Panc1 (cell line): ENCODE measurements at regions not wholly inside any gene's neighbourhood (a gene's known extent, or its start where the extent isn't known, plus 50 kb on each side); places are given as distances from the start of the nearest gene placed in this dataset.

ENCODE experiments used
- ATAC-seq: fragments of 200-7000 bp; cut with Tn5 transposase; 2 replicates; pipeline ENCODE4 v1.9.1; 2020; ENCODE audit warnings: mild to moderate bottlenecking, moderate library complexity
- BruUV-seq: library from RNA; stranded (reverse); fragments of 400-500 nt; replicated peaks from 2 replicates; lab custom pipeline; 2021; lab: Mats Ljungman, UMichigan
- CTCF ChIA-PET: fragments of 300-600 bp; sonication (Branson Sonifier 250); formaldehyde crosslinking; loops from one replicate; lab custom pipeline; 2022; ENCODE audit warnings: antibody characterized with exemption; lab: Charles Lee
- POLR2A ChIA-PET: fragments of 300-600 bp; sonication (Branson Sonifier 250); formaldehyde crosslinking; loops from one replicate; lab custom pipeline; 2022; ENCODE audit warnings: antibody characterized with exemption; lab: Charles Lee
- DNase-seq: peaks from one replicate; pipeline ENCODE4 v3.0.0-alpha.2; 2010; ENCODE audit warnings: low read depth, low spot score
- H3K27ac ChIP-seq: 2 replicates; pipeline ENCODE4 v1.5.1; 2011; ENCODE audit warnings: mild to moderate bottlenecking, low read length, inconsistent platforms
- H3K27me3 ChIP-seq: fragments of 200-500 bp; sonication (Bioruptor generic); 2 replicates; pipeline ENCODE4 v1.6.0; 2014; ENCODE audit warnings: low read length, inconsistent platforms; ENCODE audit not compliant: control insufficient read depth, insufficient read depth
- H3K36me3 ChIP-seq: fragments of 200-500 bp; sonication (Bioruptor generic); 2 replicates; pipeline ENCODE4 v1.5.1; 2014; ENCODE audit warnings: inconsistent platforms, mild to moderate bottlenecking, low read length, moderate library complexity; ENCODE audit not compliant: control insufficient read depth, insufficient read depth
- H3K4me1 ChIP-seq: 2 replicates; pipeline ENCODE4 v1.5.1; 2011; ENCODE audit warnings: inconsistent platforms, mild to moderate bottlenecking, low read length, moderate library complexity; ENCODE audit not compliant: control insufficient read depth, insufficient read depth
- H3K4me3 ChIP-seq, 2 experiments: 2 replicates each; pipeline ENCODE4 v1.5.1; 2011 to 2012; ENCODE audit warnings: low read depth in 2 of 2, low read length in 2 of 2, mild to moderate bottlenecking in 2 of 2, inconsistent platforms in 1 of 2, moderate library complexity in 1 of 2
- H3K9me3 ChIP-seq: fragments of 200-500 bp; sonication (Bioruptor generic); 2 replicates; pipeline ENCODE4 v1.5.1; 2014; ENCODE audit warnings: low read depth, mild to moderate bottlenecking, inconsistent platforms, low read length, moderate library complexity; ENCODE audit not compliant: control insufficient read depth, insufficient read depth
- CTCF ChIP-seq: fragments of 450-650 bp; IDR thresholded peaks from 2 replicates; pipeline ENCODE4 v1.5.1; 2017; ENCODE audit warnings: mild to moderate bottlenecking
- POLR2AphosphoS5 ChIP-seq: IDR thresholded peaks from 2 replicates; pipeline ENCODE4 v1.6.1; 2012; ENCODE audit warnings: mild to moderate bottlenecking, low read depth, low read length, moderate library complexity
- REST ChIP-seq, 2 experiments: IDR thresholded peaks; 2 replicates each; pipeline ENCODE4 v1.6.1; 2011 to 2012; ENCODE audit warnings: low read depth in 2 of 2, control low read depth in 1 of 2, low read length in 1 of 2, mild to moderate bottlenecking in 1 of 2, moderate library complexity in 1 of 2; ENCODE audit not compliant: insufficient read depth in 1 of 2
- SIN3A ChIP-seq: IDR thresholded peaks from 2 replicates; pipeline ENCODE4 v1.6.1; 2012; ENCODE audit warnings: low read depth, mild to moderate bottlenecking, low read length, moderate library complexity, borderline replicate concordance; ENCODE audit not compliant: insufficient read depth
- TCF7L2 ChIP-seq: IDR thresholded peaks from 2 replicates; pipeline ENCODE4 v1.6.1; 2011; ENCODE audit warnings: mild to moderate bottlenecking, low read depth, low read length, inconsistent platforms
- in situ Hi-C: cut with HindIII; loops from 2 replicates; pipeline ENCODE4 v1.10.0; 2016; ENCODE audit warnings: low sequenced_read_pairs, low pct_unique_long_range_greater_than_20kb
- intact Hi-C: fragments of 100-400 bp; cut with micrococcal nuclease; formaldehyde crosslinking; loops from one replicate; pipeline ENCODE4 v1.10.0; 2022; ENCODE audit not compliant: unreplicated experiment

- POLR2A ChIA-PET: no interaction called here
- Histone ChIP-seq H3K4me1 (no peaks in the 10 kb centered on the region), H3K9me3 (no peaks in the 10 kb centered on the region), H3K27ac (no peak overlapping the region), H3K4me3 (no peak overlapping the region), H3K27me3 (peaks cover 24% of the 10 kb centered on the region), H3K36me3 (no peaks in the 10 kb centered on the region)
- in situ Hi-C loops (no loop called here), intact Hi-C loops (no loop called here)
- no TSS peak for BruUV-seq
- CTCF ChIA-PET: no interaction called here
- TF ChIP-seq TCF7L2 (no peak), SIN3A (no peak), CTCF (no peak), POLR2AphosphoS5 (no peak), REST (IDR thresholded peaks at IDR 0.05; ENCODE audit: insufficient read depth in 1 of 2, low read depth in 2 of 2, low read length in 1 of 2) (no peak)
- no peak for ATAC-seq
- no peak for DNase-seq
Observed at GRCh38 chr10:129390147-129390546, 76.9 kb upstream of the MGMT start.

GRCh38 chr10:129390726-129391125 is 76.3 kb upstream of the MGMT start:
- DNase-seq: no peak
- BruUV-seq: no TSS peak
- intact Hi-C loops: no loop called here
- POLR2A ChIA-PET: no interaction called here
- Histone ChIP-seq H3K9me3 (no peaks in the 10 kb centered on the region), H3K36me3 (no peaks in the 10 kb centered on the region), H3K27ac (no peak overlapping the region), H3K27me3 (peaks cover 28% of the 10 kb centered on the region), H3K4me3 (no peak overlapping the region), H3K4me1 (no peaks in the 10 kb centered on the region)
- no peak for ATAC-seq
- in situ Hi-C loops: no loop called here
- TF ChIP-seq POLR2AphosphoS5: no peak
- TF ChIP-seq SIN3A: no peak
- TF ChIP-seq REST (IDR thresholded peaks at IDR 0.05; ENCODE audit: insufficient read depth in 1 of 2, low read depth in 2 of 2, low read length in 1 of 2): no peak
- TF ChIP-seq CTCF: no peak
- no peak for TF ChIP-seq TCF7L2
- CTCF ChIA-PET: no interaction called here
